GM19351 (cell line): ENCODE measurements at regions not wholly inside any gene's neighbourhood (a gene's known extent, or its start where the extent isn't known, plus 50 kb on each side); places are given as distances from the start of the nearest gene placed in this dataset.
"Not testable (repeated sequence)": the region's sequence is repeated elsewhere in the genome, so short reads cannot be mapped to it uniquely, and the experiment has no call there.

Experiments
- ATAC-seq: cut with Tn5 transposase; IDR thresholded peaks from one replicate; pipeline ENCODE4 v1.9.1; 2021; ENCODE audit warnings: mild to moderate bottlenecking, moderate library complexity; ENCODE audit not compliant: unreplicated experiment

GRCh38 chr6:50993941-50994720, 175.5 kb downstream of the TFAP2B start:
- no peak for ATAC-seq

DNA sequence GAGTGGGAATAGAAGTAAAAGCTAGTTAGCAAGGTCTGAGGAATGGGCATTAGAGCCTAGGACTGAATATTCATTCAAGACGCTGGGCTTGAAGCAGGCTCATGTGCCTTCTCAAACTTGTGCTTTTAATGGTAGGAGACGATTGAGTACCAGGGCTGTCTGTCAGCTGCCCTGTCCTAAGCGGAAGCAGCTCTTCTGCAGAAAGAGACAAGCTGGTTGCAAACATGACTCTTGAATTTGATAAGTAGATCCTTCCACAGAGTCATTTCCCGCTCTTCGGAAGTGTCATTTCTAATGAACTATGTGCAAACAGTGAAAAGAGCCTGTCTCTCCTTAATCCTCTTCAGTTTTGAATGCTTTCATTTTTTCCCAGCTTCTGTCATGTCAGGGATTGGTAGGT, 176.4 kb downstream of the TFAP2B start:
- no peak for ATAC-seq

GRCh38 chr6:50998905-50999304, 180.2 kb downstream of the TFAP2B start:
- no peak for ATAC-seq

GRCh38 chr6:51001399-51001798, 182.7 kb downstream of the TFAP2B start:
- no peak for ATAC-seq

GRCh38 chr6:51004380-51004779, 185.7 kb downstream of the TFAP2B start:
- ATAC-seq, result no peak

GRCh38 chr6:51005779-51006178, 187.1 kb downstream of the TFAP2B start:
- no peak for ATAC-seq

DNA sequence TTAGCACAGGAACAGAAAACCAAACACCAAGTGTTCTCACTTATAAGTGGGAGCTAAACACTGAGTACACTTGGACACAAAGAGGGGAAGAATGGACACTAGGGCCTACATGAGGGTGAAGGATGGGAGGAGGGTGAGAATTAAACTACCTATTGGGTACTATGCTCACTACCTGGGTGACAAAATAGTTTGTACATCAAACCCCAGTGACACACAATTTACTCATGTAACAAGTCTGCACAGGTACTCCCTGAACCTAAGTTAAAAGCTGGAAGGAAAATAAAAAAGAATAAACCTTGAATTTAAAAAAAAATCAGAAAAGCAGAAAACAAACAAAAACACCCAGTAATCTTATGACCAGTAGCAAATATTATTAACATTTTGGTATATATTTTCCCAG, 188.6 kb downstream of the TFAP2B start:
- ATAC-seq, result no peak

DNA sequence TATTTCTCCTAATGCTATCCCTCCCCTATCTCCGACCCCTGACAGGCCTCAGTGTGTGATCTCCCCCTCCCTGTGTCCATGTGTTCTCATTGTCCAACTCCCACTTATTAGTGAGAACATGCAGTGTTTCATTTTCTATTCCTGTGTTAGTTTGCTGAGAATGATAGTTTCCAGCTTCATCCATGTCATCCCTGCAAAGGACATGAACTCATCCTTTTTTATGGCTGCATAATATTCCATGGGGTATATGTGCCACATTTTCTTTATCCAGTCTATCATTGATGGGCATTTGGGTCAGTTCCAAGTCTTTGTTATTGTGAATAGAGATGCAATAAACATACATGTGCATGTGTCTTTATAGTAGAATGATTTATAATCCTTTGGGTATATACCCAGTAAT, 190.0 kb downstream of the TFAP2B start:
- ATAC-seq, result not testable (repeated sequence)

GRCh38 chr6:51013376-51013775, 194.7 kb downstream of the TFAP2B start:
- ATAC-seq, result no peak

DNA sequence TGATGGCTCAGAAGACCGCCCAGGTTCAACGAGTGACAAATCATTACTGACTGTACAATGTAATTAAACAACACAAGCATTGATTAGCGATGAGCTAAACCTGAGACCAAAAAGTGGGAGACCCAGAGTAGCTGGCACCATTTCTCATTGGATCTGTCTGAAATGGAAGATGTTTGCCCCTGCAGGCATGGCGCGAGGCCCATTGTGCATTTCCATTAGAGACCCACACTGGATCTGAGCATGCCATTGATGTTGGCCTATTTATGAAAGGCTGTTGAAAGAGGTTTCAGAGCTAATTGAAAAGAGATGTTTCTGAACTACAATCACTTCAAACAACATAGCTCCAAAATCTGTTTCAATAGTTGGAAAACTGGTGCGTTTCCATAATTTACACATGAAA, 196.7 kb downstream of the TFAP2B start:
- ATAC-seq, result no peak

GRCh38 chr6:51016489-51016888, 197.8 kb downstream of the TFAP2B start:
- ATAC-seq, result no peak

DNA sequence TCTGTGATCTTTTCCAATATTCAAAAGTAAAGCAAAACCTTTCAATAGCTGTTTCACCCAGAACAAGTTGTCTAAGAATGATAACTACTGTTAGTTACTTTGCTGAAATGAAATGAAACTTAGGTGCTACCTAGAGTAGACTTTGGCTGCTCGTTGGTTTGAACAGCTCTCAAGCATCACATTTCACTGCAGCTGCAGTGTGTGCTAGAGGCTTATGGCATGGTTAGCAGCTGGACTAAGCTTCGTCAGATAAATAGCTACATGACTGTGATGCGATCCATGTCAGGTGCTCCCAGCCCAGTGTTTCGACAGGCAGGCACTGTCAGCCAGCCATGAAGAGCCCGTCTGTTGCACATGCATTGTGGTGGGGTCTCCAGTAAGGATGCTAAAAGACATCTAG, 201.1 kb downstream of the TFAP2B start:
- ATAC-seq, result no peak

GRCh38 chr6:51021171-51021570, 202.5 kb downstream of the TFAP2B start:
- no peak for ATAC-seq

GRCh38 chr6:51024126-51024525, 205.5 kb downstream of the TFAP2B start:
- ATAC-seq, result no peak

- no peak for ATAC-seq
Observed at GRCh38 chr6:51025082-51025777, 206.6 kb downstream of the TFAP2B start.

- no peak for ATAC-seq
Observed at GRCh38 chr6:51027283-51028065, 208.8 kb downstream of the TFAP2B start.

- ATAC-seq, result no peak
Observed at GRCh38 chr6:51028276-51028675, 209.6 kb downstream of the TFAP2B start.

GRCh38 chr6:51029561-51029960, 210.9 kb downstream of the TFAP2B start:
- no peak for ATAC-seq

DNA sequence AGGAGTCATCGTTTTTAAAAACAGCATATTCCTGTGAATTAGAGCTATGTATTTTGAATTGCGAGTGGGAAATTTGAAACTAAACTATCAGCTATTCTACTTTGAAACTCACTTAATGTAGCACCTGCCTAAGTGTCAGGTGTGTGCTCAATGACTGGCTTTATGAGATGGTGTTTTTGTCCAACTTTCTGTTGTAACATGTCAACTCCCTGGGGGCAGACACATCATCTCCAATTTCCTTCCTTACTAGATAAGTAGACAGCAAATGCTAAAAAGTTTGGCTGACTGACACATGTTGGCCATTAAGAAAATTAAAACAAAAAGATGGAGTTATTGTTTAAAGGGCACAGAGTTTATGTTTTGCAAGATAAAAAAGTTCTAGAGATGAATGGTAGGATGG, 226.9 kb downstream of the TFAP2B start:
- ATAC-seq, result no peak

DNA sequence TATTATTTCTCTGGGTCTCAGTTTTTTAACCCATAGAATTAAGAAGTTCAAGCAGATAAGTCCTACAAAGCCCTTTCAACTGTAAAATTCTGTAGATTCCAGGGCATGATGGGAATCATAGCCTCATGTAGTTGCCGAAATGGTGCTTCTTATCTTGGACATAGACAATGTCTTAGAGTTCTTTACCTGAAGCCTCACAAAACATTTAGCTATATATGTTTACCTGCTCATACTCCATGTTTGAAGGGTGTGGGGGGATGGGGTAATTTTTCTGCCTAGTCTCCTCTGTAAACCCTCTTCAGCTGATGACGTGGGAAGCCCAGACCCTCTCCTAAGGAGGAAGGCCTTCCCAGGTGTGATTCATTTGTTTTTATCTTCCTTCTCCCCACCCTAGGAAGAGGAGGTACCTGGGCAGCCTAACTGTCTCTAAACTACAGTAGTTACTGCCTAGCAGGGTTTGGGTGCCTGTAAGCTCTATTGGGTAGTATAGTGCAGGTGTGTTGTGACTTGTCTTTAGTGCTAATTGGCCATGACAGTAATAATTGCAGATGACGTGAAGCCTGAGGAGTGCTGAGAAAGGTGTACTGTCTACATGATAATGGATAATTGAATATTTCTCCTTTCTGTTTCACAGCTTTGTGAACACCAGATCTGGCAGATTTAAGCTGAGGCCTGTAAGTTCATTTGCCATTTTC, 230.8 kb downstream of the TFAP2B start:
- no peak for ATAC-seq
